ENCODE measurements at regions not wholly inside any gene's neighbourhood (a gene's known extent, or its start where the extent isn't known, plus 50 kb on each side); places are given as distances from the start of the nearest gene placed in this dataset.
"Not testable (repeated sequence)": the region's sequence is repeated elsewhere in the genome, so short reads cannot be mapped to it uniquely, and the experiment has no call there.

GRCh38 chr19:34576292-34576691 lies 94.7 kb downstream of the WTIP start:
- H3K27ac ChIP-seq = no peak overlapping the region
- H3K36me3 ChIP-seq = no peaks in the 10 kb centered on the region
- peaks cover 0 to 5% of the 10 kb centered on the region in 2 donors for H3K4me1 ChIP-seq
- TF ChIP-seq CTCF (IDR thresholded peaks at IDR 0.05) = no peak
- no peak for DNase-seq (ENCODE audit: low spot score)
- H3K9me3 ChIP-seq = peaks cover 0 to under 1% of the 10 kb centered on the region in 2 donors
- no peak overlapping the region for H3K4me3 ChIP-seq
- no peaks in the 10 kb centered on the region for H3K27me3 ChIP-seq

DNA sequence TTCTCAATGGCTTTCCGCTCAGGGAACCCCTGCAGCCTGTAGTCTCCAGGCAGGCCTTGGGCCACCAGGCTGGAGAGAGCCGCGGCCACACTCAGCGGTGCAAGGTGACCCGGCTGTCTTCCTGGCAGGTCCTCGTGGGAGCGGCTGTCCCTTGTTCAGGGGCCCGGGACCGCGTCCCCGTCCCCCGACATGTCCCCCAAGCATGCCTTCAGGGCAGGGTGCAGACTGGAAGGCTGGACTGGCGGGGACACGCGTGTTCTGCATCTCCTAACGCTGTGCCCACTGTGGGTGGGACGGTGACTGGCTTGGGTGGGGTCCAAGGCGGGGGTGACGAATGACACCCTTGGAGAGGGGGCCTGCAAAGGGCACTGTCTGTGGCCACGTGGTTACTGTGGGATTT lies 93.6 kb downstream of the WTIP start:
- Histone ChIP-seq H3K36me3 (no peaks in the 10 kb centered on the region), H3K9me3 (peaks cover 0 to 11% of the 10 kb centered on the region in 2 donors), H3K4me3 (no peak overlapping the region), H3K27ac (no peak overlapping the region), H3K4me1 (peaks cover 0 to 5% of the 10 kb centered on the region in 2 donors), H3K27me3 (no peaks in the 10 kb centered on the region)
- no peak for TF ChIP-seq CTCF (IDR thresholded peaks at IDR 0.05)
- DNase-seq (ENCODE audit: low spot score) = no peak

DNA sequence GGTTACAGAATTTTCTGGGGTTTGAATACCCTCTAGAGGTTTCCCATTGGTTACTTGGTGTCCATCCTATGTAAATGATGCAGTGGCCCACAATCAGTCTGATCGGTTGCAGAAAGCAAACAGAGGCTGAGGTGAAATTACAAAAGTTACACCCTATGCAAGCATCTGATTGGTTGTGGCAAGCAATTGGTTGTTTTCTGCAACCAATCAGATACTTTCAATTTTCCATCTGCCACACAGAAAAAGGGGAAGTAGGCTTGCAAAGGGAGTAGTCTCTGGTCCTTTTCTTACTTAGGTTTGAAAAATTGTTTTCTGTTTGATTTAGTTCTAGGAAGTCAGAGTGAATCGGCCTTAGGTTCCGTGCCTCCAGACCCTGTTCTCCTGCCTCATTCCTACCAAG lies 93.1 kb downstream of the WTIP start:
- H3K9me3 ChIP-seq = peaks cover 0 to 16% of the 10 kb centered on the region in 2 donors
- DNase-seq (ENCODE audit: low spot score) = no peak
- H3K27ac ChIP-seq = no peak overlapping the region
- H3K36me3 ChIP-seq = no peaks in the 10 kb centered on the region
- H3K27me3 ChIP-seq = no peaks in the 10 kb centered on the region
- H3K4me1 ChIP-seq = peaks cover 0 to 5% of the 10 kb centered on the region in 2 donors
- TF ChIP-seq CTCF (IDR thresholded peaks at IDR 0.05) = no peak
- H3K4me3 ChIP-seq = no peak overlapping the region

DNA sequence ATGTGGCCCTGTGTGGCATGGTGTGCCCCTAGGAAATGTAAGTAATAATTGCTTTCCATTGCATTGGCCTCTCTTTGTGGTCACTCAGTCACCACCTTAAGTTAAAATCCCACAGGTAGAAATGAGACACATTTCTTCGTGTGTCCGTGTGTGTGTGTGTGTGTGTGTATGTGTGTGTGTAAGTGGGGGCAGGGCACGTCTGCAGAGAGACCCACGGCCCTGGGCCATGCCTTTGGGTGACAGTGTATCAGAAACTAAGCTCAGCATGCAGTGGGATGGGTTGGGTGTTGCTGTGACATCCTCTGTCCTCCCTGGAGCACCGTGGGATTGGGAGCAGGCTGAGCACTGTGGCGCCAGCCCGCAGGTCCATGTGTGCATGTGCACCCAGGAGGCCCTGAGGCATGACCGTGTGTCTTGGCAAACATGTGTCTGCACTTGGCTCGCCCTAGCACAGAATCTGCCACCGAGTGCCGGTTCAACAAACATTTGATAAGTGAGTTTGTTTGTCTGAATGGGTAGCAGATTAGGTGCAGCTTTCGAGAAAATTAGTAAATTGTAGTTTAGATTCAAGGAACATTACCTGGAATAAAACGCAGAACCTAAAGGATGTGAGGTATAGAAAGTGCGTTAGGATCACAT lies 91.8 kb downstream of the WTIP start:
- peaks cover 0 to 5% of the 10 kb centered on the region in 2 donors for H3K4me1 ChIP-seq
- no peak for TF ChIP-seq CTCF (IDR thresholded peaks at IDR 0.05)
- H3K27me3 ChIP-seq = no peaks in the 10 kb centered on the region
- H3K36me3 ChIP-seq = no peaks in the 10 kb centered on the region
- no peak for DNase-seq (ENCODE audit: low spot score)
- H3K4me3 ChIP-seq = no peak overlapping the region
- peaks cover 0 to 27% of the 10 kb centered on the region in 2 donors for H3K9me3 ChIP-seq
- H3K27ac ChIP-seq = no peak overlapping the region

- not testable (repeated sequence) for H3K4me1 ChIP-seq; H3K36me3 ChIP-seq; H3K27me3 ChIP-seq; H3K27ac ChIP-seq; H3K4me3 ChIP-seq; DNase-seq (ENCODE audit: low spot score)
- peaks cover 0 to 27% of the 10 kb centered on the region in 2 donors for H3K9me3 ChIP-seq
These were observed 88.6 kb downstream of the WTIP start for GRCh38 chr19:34570140-34570539.

- not testable (repeated sequence) for H3K27me3 ChIP-seq; H3K4me3 ChIP-seq; H3K27ac ChIP-seq; H3K36me3 ChIP-seq; H3K9me3 ChIP-seq; DNase-seq (ENCODE audit: low spot score); H3K4me1 ChIP-seq
These were observed 80.8 kb downstream of the WTIP start for GRCh38 chr19:34562344-34562743.

Data from right atrium auricular region (tissue), 2 donors.